CD4-positive, alpha-beta memory T cell (primary cell): ENCODE measurements at regions not wholly inside any gene's neighbourhood (a gene's known extent, or its start where the extent isn't known, plus 50 kb on each side); places are given as distances from the start of the nearest gene placed in this dataset.

Experiments used
- CTCF ChIA-PET: fragments of 350-600 bp; sonication (Branson Sonifier 250); formaldehyde crosslinking; loops from one replicate; lab custom pipeline; 2021; ENCODE audit warnings: inconsistent platforms; ENCODE audit not compliant: partially characterized antibody; lab: Charles Lee
- POLR2A ChIA-PET: fragments of 350-600 bp; sonication (Branson Sonifier 250); formaldehyde crosslinking; loops from one replicate; lab custom pipeline; 2021; ENCODE audit not compliant: partially characterized antibody; lab: Charles Lee
- DNase-seq, 5 donors: peaks; one replicate each; pipeline versions ENCODE4 v3.0.0 to v3.0.0-alpha.2; 2020 to 2022; ENCODE audit warnings: mixed read lengths in 1 of 5
- H3K27ac ChIP-seq: one replicate; pipeline ENCODE4 v1.7.0; 2013; ENCODE audit warnings: low read depth, low read length
- H3K27me3 ChIP-seq: 2 replicates; pipeline ENCODE4 v1.7.0; 2013; ENCODE audit warnings: mild to moderate bottlenecking, low read length, moderate library complexity; ENCODE audit not compliant: insufficient read depth
- H3K36me3 ChIP-seq: 2 replicates; pipeline ENCODE4 v1.7.0; 2013; ENCODE audit warnings: mild to moderate bottlenecking, low read length, moderate library complexity; ENCODE audit not compliant: insufficient read depth
- H3K4me1 ChIP-seq: 2 replicates; pipeline ENCODE4 v1.7.0; 2013; ENCODE audit warnings: mild to moderate bottlenecking, low read length, moderate library complexity; ENCODE audit not compliant: insufficient read depth
- H3K4me3 ChIP-seq, 2 donors: one replicate each; pipeline ENCODE4 v1.7.0; 2013; ENCODE audit warnings: low read length in 2 of 2, mild to moderate bottlenecking in 1 of 2
- H3K9me3 ChIP-seq, 2 donors: one replicate each; pipeline ENCODE4 v1.7.0; 2013; ENCODE audit warnings: low read length in 2 of 2, control low read depth in 1 of 2; ENCODE audit not compliant: control insufficient read depth in 1 of 2
- H3K27ac Mint-ChIP-seq, 7 donors: one replicate each; pipeline ENCODE4 v1.8.0; 2020 to 2021; ENCODE audit warnings: mixed read lengths in 7 of 7, mild to moderate bottlenecking in 6 of 7, inconsistent platforms in 3 of 7, moderate library complexity in 3 of 7
- H3K27me3 Mint-ChIP-seq, 2 donors: one replicate each; pipeline ENCODE4 v1.8.0; 2020 to 2021; ENCODE audit warnings: mixed read lengths in 2 of 2
- H3K36me3 Mint-ChIP-seq, 2 donors: one replicate each; pipeline ENCODE4 v1.8.0; 2020 to 2021; ENCODE audit warnings: mixed read lengths in 2 of 2, inconsistent platforms in 1 of 2, mild to moderate bottlenecking in 1 of 2
- H3K4me1 Mint-ChIP-seq, 4 donors: one replicate each; pipeline ENCODE4 v1.8.0; 2020 to 2021; ENCODE audit warnings: mixed read lengths in 4 of 4, mild to moderate bottlenecking in 1 of 4
- H3K4me3 Mint-ChIP-seq, 8 donors: one replicate each; pipeline ENCODE4 v1.8.0; 2020 to 2021; ENCODE audit warnings: mixed read lengths in 8 of 8, mild to moderate bottlenecking in 7 of 8, moderate library complexity in 6 of 8, inconsistent platforms in 3 of 8
- H3K9me3 Mint-ChIP-seq, 8 donors: one replicate each; pipeline ENCODE4 v1.8.0; 2020 to 2021; ENCODE audit warnings: mixed read lengths in 8 of 8, mild to moderate bottlenecking in 5 of 8, inconsistent platforms in 3 of 8, moderate library complexity in 1 of 8
- intact Hi-C: fragments of 100-400 bp; cut with micrococcal nuclease; formaldehyde crosslinking; loops from one replicate; pipeline ENCODE4 v1.15.1; 2023

- H3K27ac Mint-ChIP-seq = no peak overlapping the region
- no peak for DNase-seq
- intact Hi-C loops = no loop called here
- ChIA-PET CTCF (no interaction called here), POLR2A (no interaction called here)
- no peaks in the 10 kb centered on the region for H3K9me3 ChIP-seq
- H3K36me3 ChIP-seq = no peaks in the 10 kb centered on the region
- H3K27me3 ChIP-seq = no peaks in the 10 kb centered on the region
- no peaks in the 10 kb centered on the region for H3K4me1 ChIP-seq
- peaks cover 0 to 3% (median 0%) of the 10 kb centered on the region in 8 donors for H3K9me3 Mint-ChIP-seq
- no peak overlapping the region for H3K4me3 Mint-ChIP-seq
- H3K4me1 Mint-ChIP-seq = no peaks in the 10 kb centered on the region
- H3K4me3 ChIP-seq = no peak overlapping the region
- H3K36me3 Mint-ChIP-seq = no peaks in the 10 kb centered on the region
- no peak overlapping the region for H3K27ac ChIP-seq
- H3K27me3 Mint-ChIP-seq = peaks cover 9 to 11% of the 10 kb centered on the region in 2 donors
Observed at GRCh38 chr6:125598422-125598821, 151.0 kb upstream of the HEY2 start.

- no peak for DNase-seq
- H3K4me1 Mint-ChIP-seq = no peaks in the 10 kb centered on the region
- no peak overlapping the region for H3K27ac Mint-ChIP-seq
- H3K4me3 Mint-ChIP-seq = no peak overlapping the region
- Histone ChIP-seq H3K36me3 (no peaks in the 10 kb centered on the region), H3K27me3 (no peaks in the 10 kb centered on the region), H3K27ac (no peak overlapping the region), H3K4me1 (no peaks in the 10 kb centered on the region), H3K9me3 (no peaks in the 10 kb centered on the region), H3K4me3 (no peak overlapping the region)
- intact Hi-C loops = no loop called here
- no peaks in the 10 kb centered on the region for H3K36me3 Mint-ChIP-seq
- H3K9me3 Mint-ChIP-seq = peaks cover 0 to 9% (median 0%) of the 10 kb centered on the region in 8 donors
- ChIA-PET CTCF (no interaction called here), POLR2A (no interaction called here)
- peaks cover 4 to 10% of the 10 kb centered on the region in 2 donors for H3K27me3 Mint-ChIP-seq
Observed at GRCh38 chr6:125604257-125604656, 145.2 kb upstream of the HEY2 start.

GRCh38 chr6:125611573-125612344, 137.7 kb upstream of the HEY2 start:
- Histone ChIP-seq H3K27ac (no peak overlapping the region), H3K4me1 (no peaks in the 10 kb centered on the region), H3K36me3 (no peaks in the 10 kb centered on the region), H3K27me3 (no peaks in the 10 kb centered on the region), H3K9me3 (no peaks in the 10 kb centered on the region), H3K4me3 (no peak overlapping the region)
- Mint-ChIP-seq H3K4me3 (no peak overlapping the region), H3K4me1 (no peaks in the 10 kb centered on the region), H3K9me3 (peaks cover 0 to 12% (median 1%) of the 10 kb centered on the region in 8 donors), H3K27me3 (peaks cover 11 to 23% of the 10 kb centered on the region in 2 donors), H3K36me3 (no peaks in the 10 kb centered on the region), H3K27ac (no peak overlapping the region)
- no peak for DNase-seq
- ChIA-PET POLR2A (no interaction called here), CTCF (interaction anchor here (1.0 kb wide), 1 partner anchor 9 kb away, joined by 3 read pairs; no protein-coding TSS in a partner anchor)
- intact Hi-C loops = no loop called here

- Mint-ChIP-seq H3K4me1 (no peaks in the 10 kb centered on the region), H3K27me3 (peaks cover 11 to 23% of the 10 kb centered on the region in 2 donors), H3K36me3 (no peaks in the 10 kb centered on the region), H3K4me3 (no peak overlapping the region), H3K9me3 (peaks cover 0 to 9% (median under 1%) of the 10 kb centered on the region in 8 donors), H3K27ac (no peak overlapping the region)
- CTCF ChIA-PET = interaction anchor here (1.0 kb wide), 1 partner anchor 9 kb away, joined by 3 read pairs; no protein-coding TSS in a partner anchor
- no peak for DNase-seq
- H3K36me3 ChIP-seq = no peaks in the 10 kb centered on the region
- POLR2A ChIA-PET = no interaction called here
- intact Hi-C loops = no loop called here
- H3K4me1 ChIP-seq = no peaks in the 10 kb centered on the region
- no peaks in the 10 kb centered on the region for H3K27me3 ChIP-seq
- H3K9me3 ChIP-seq = no peaks in the 10 kb centered on the region
- no peak overlapping the region for H3K27ac ChIP-seq
- no peak overlapping the region for H3K4me3 ChIP-seq
Observed at GRCh38 chr6:125612345-125612846, 137.0 kb upstream of the HEY2 start.

GRCh38 chr6:125618629-125619028, 130.8 kb upstream of the HEY2 start:
- no peak for DNase-seq
- H3K27me3 Mint-ChIP-seq = peaks cover 5 to 10% of the 10 kb centered on the region in 2 donors
- Histone ChIP-seq H3K4me3 (no peak overlapping the region), H3K36me3 (no peaks in the 10 kb centered on the region), H3K4me1 (no peaks in the 10 kb centered on the region), H3K27ac (no peak overlapping the region), H3K9me3 (no peaks in the 10 kb centered on the region), H3K27me3 (no peaks in the 10 kb centered on the region)
- no peak overlapping the region for H3K27ac Mint-ChIP-seq
- H3K4me1 Mint-ChIP-seq = no peaks in the 10 kb centered on the region
- H3K4me3 Mint-ChIP-seq = no peak overlapping the region
- no peaks in the 10 kb centered on the region for H3K9me3 Mint-ChIP-seq
- intact Hi-C loops = no loop called here
- ChIA-PET POLR2A (no interaction called here), CTCF (no interaction called here)
- H3K36me3 Mint-ChIP-seq = no peaks in the 10 kb centered on the region

GRCh38 chr6:125623085-125623484, 126.3 kb upstream of the HEY2 start:
- H3K36me3 Mint-ChIP-seq = no peaks in the 10 kb centered on the region
- no peaks in the 10 kb centered on the region for H3K4me1 Mint-ChIP-seq
- intact Hi-C loops = no loop called here
- no peak for DNase-seq
- ChIA-PET CTCF (interaction anchor here (1.1 kb wide), 1 partner anchor 10 kb away, joined by 4 read pairs; no protein-coding TSS in a partner anchor), POLR2A (interaction anchor here (0.6 kb wide), 1 partner anchor 8 kb away, joined by 3 read pairs; no protein-coding TSS in a partner anchor)
- H3K27ac Mint-ChIP-seq = no peak overlapping the region
- Histone ChIP-seq H3K27ac (no peak overlapping the region), H3K4me3 (no peak overlapping the region), H3K4me1 (no peaks in the 10 kb centered on the region), H3K9me3 (no peaks in the 10 kb centered on the region), H3K36me3 (no peaks in the 10 kb centered on the region), H3K27me3 (no peaks in the 10 kb centered on the region)
- peaks cover 0 to 3% (median 0%) of the 10 kb centered on the region in 8 donors for H3K9me3 Mint-ChIP-seq
- H3K4me3 Mint-ChIP-seq = no peak overlapping the region
- peaks cover 3 to 8% of the 10 kb centered on the region in 2 donors for H3K27me3 Mint-ChIP-seq

- Mint-ChIP-seq H3K9me3 (no peaks in the 10 kb centered on the region), H3K4me3 (no peak overlapping the region), H3K27me3 (peaks cover 6 to 16% of the 10 kb centered on the region in 2 donors), H3K4me1 (no peaks in the 10 kb centered on the region), H3K27ac (no peak overlapping the region), H3K36me3 (no peaks in the 10 kb centered on the region)
- H3K36me3 ChIP-seq = no peaks in the 10 kb centered on the region
- H3K4me3 ChIP-seq = no peak overlapping the region
- POLR2A ChIA-PET = no interaction called here
- no peaks in the 10 kb centered on the region for H3K27me3 ChIP-seq
- no peak for DNase-seq
- no peaks in the 10 kb centered on the region for H3K4me1 ChIP-seq
- intact Hi-C loops = no loop called here
- CTCF ChIA-PET = no interaction called here
- no peaks in the 10 kb centered on the region for H3K9me3 ChIP-seq
- H3K27ac ChIP-seq = no peak overlapping the region
Observed at GRCh38 chr6:125631165-125631564, 118.3 kb upstream of the HEY2 start.
